AG04450 (cell line): ENCODE measurements at regions not wholly inside any gene's neighbourhood (a gene's known extent, or its start where the extent isn't known, plus 50 kb on each side); places are given as distances from the start of the nearest gene placed in this dataset.

Experiments used
- CTCF ChIA-PET: fragments of 300-600, 350-600 bp; formaldehyde crosslinking; extraction: SDS; loops from one replicate; lab custom pipeline; 2022; ENCODE audit warnings: antibody characterized with exemption, inconsistent platforms; lab: Charles Lee
- POLR2A ChIA-PET: fragments of 350-600 bp; formaldehyde crosslinking; extraction: SDS; loops from one replicate; lab custom pipeline; 2021; ENCODE audit warnings: antibody characterized with exemption, inconsistent platforms; lab: Yijun Ruan, JAX
- DNase-seq: peaks from one replicate; pipeline ENCODE4 v3.0.0-alpha.2; 2011; ENCODE audit warnings: low read depth, low spot score
- H3K27ac ChIP-seq: one replicate; pipeline ENCODE4 v1.5.1; 2012; ENCODE audit warnings: low read depth, low read length, control low read depth
- H3K27me3 ChIP-seq: one replicate; pipeline ENCODE4 v1.6.0; 2012; ENCODE audit warnings: low read length; ENCODE audit not compliant: control insufficient read depth, insufficient read depth
- H3K4me3 ChIP-seq: 2 replicates; pipeline ENCODE4 v1.5.1; 2011; ENCODE audit warnings: mild to moderate bottlenecking, low read depth, low read length, control low read depth
- H3K9me3 ChIP-seq: 2 replicates; pipeline ENCODE4 v1.5.1; 2012; ENCODE audit warnings: low read length; ENCODE audit not compliant: control insufficient read depth, insufficient read depth
- CTCF ChIP-seq: IDR thresholded peaks from 2 replicates; pipeline ENCODE4 v1.5.1; 2011; ENCODE audit warnings: low read depth, low read length, control low read depth, inconsistent platforms

- POLR2A ChIA-PET = interaction anchor here (1.1 to 1.2 kb wide), 2 partner anchors 46 to 992 kb away, joined by 3 to 5 read pairs; no protein-coding TSS in a partner anchor
- CTCF ChIA-PET = interaction anchor here (0.7 kb wide), 1 partner anchor 643 kb away, joined by 3 read pairs; no protein-coding TSS in a partner anchor
- no peak for DNase-seq
- no peak for TF ChIP-seq CTCF
- no peak overlapping the region for H3K27ac ChIP-seq
- H3K9me3 ChIP-seq = no peaks in the 10 kb centered on the region
- no peaks in the 10 kb centered on the region for H3K27me3 ChIP-seq
- H3K4me3 ChIP-seq = no peak overlapping the region
Measured at GRCh38 chr11:28690746-28691145, 582.6 kb downstream of the METTL15 start.

- ChIA-PET CTCF (no interaction called here), POLR2A (no interaction called here)
- no peak for DNase-seq
- Histone ChIP-seq H3K9me3 (no peaks in the 10 kb centered on the region), H3K4me3 (no peak overlapping the region), H3K27ac (no peak overlapping the region), H3K27me3 (no peaks in the 10 kb centered on the region)
- no peak for TF ChIP-seq CTCF
Measured at GRCh38 chr11:28684011-28684586, 575.9 kb downstream of the METTL15 start.

GRCh38 chr11:28679795-28680468 lies 571.7 kb downstream of the METTL15 start:
- POLR2A ChIA-PET = no interaction called here
- no peak for TF ChIP-seq CTCF
- CTCF ChIA-PET = interaction anchor here (0.6 to 0.9 kb wide), 2 partner anchors 18 to 1165 kb away, joined by 3 to 4 read pairs; no protein-coding TSS in a partner anchor
- H3K9me3 ChIP-seq = no peaks in the 10 kb centered on the region
- no peak for DNase-seq
- H3K4me3 ChIP-seq = no peak overlapping the region
- H3K27me3 ChIP-seq = no peaks in the 10 kb centered on the region
- H3K27ac ChIP-seq = no peak overlapping the region

- CTCF ChIA-PET = interaction anchor here (1.2 kb wide), 1 partner anchor 39 kb away, joined by 3 read pairs; no protein-coding TSS in a partner anchor
- TF ChIP-seq CTCF = no peak
- POLR2A ChIA-PET = no interaction called here
Measured at GRCh38 chr11:28677721-28678120, 569.5 kb downstream of the METTL15 start.

GRCh38 chr11:28675183-28675582 lies 567.0 kb downstream of the METTL15 start:
- no peak for DNase-seq
- H3K27ac ChIP-seq = no peak overlapping the region
- POLR2A ChIA-PET = no interaction called here
- H3K4me3 ChIP-seq = no peak overlapping the region
- H3K9me3 ChIP-seq = no peaks in the 10 kb centered on the region
- H3K27me3 ChIP-seq = no peaks in the 10 kb centered on the region
- no peak for TF ChIP-seq CTCF
- CTCF ChIA-PET = no interaction called here

More at GRCh38 chr11:28677721-28678120, 569.5 kb downstream of the METTL15 start:
- H3K27me3 ChIP-seq = no peaks in the 10 kb centered on the region
- no peak overlapping the region for H3K27ac ChIP-seq
- no peak overlapping the region for H3K4me3 ChIP-seq
- no peaks in the 10 kb centered on the region for H3K9me3 ChIP-seq
- DNase-seq = no peak
